ENCODE measurements at regions not wholly inside any gene's neighbourhood (a gene's known extent, or its start where the extent isn't known, plus 50 kb on each side); places are given as distances from the start of the nearest gene placed in this dataset.

- Histone ChIP-seq H3K9ac (ENCODE audit: low read length) (no peak overlapping the region), H3K4me3 (ENCODE audit: control extremely low read depth in 1 of 5, extremely low read depth in 1 of 5, insufficient read depth in 1 of 5, low read depth in 2 of 5, low read length in 4 of 5) (no peak overlapping the region), H2AFZ (ENCODE audit: insufficient read depth, low read depth, low read length, poor library complexity, severe bottlenecking) (no peak overlapping the region), H3K27me3 (replicated peaks in 1 of 4; ENCODE audit: control extremely low read depth in 1 of 4, control insufficient read depth in 3 of 4, insufficient read depth in 4 of 4, low read length in 3 of 4) (peaks cover 0 to 5% (median 0%) of the 10 kb centered on the region in 4 experiments), H3K27ac (ENCODE audit: low read length in 2 of 2) (no peak overlapping the region), H3K79me2 (ENCODE audit: control insufficient read depth, insufficient read depth, low read length) (no peaks in the 10 kb centered on the region), H3K9me3 (ENCODE audit: control extremely low read depth in 1 of 3, control insufficient read depth in 2 of 3, insufficient read depth in 1 of 3, low read length in 2 of 3) (peaks cover 0 to 5% (median 0%) of the 10 kb centered on the region in 3 donors), H4K20me1 (ENCODE audit: control insufficient read depth, insufficient read depth, low read length, poor library complexity, severe bottlenecking) (no peaks in the 10 kb centered on the region), H3K4me2 (replicated peaks; ENCODE audit: low read depth, low read length, poor library complexity, severe bottlenecking) (no peak overlapping the region), H3K36me3 (replicated peaks in 1 of 2; ENCODE audit: control extremely low read depth in 1 of 2, control insufficient read depth in 1 of 2, extremely low read depth in 1 of 2, insufficient read depth in 2 of 2, low read length in 1 of 2) (no peaks in the 10 kb centered on the region), H3K4me1 (ENCODE audit: control insufficient read depth in 2 of 2, insufficient read depth in 2 of 2, low read length in 2 of 2) (no peaks in the 10 kb centered on the region)
- H3K9me3 Mint-ChIP-seq (ENCODE audit: insufficient read depth) = peaks cover 3% of the 10 kb centered on the region
- peaks cover 54% of the 10 kb centered on the region for H3K27me3 Mint-ChIP-seq
- DNase-seq = no peak
- TF ChIP-seq EZH2 (IDR thresholded peaks at IDR 0.05; ENCODE audit: borderline replicate concordance, insufficient read depth, low read depth, low read length, poor library complexity, severe bottlenecking) = no peak
- no peak for TF ChIP-seq CTCF (IDR thresholded peaks at IDR 0.05)
- CTCF ChIA-PET = no interaction called here
- no peak overlapping the region for H3K27ac Mint-ChIP-seq
- no peak for ATAC-seq (ENCODE audit: low read depth)
- no peak overlapping the region for H3K4me3 Mint-ChIP-seq
- intact Hi-C loops (cut with micrococcal nuclease) = no loop called here
- H3K4me1 Mint-ChIP-seq = no peaks in the 10 kb centered on the region
- POLR2A ChIA-PET = no interaction called here
- WGBS (ENCODE audit: insufficient coverage) = no CpG with 5 or more reads among the region's 5 CpGs
Observed at GRCh38 chr20:5442101-5442500, 125.3 kb upstream of the PROKR2 start.

- H3K9me3 Mint-ChIP-seq (ENCODE audit: insufficient read depth) = peaks cover 3% of the 10 kb centered on the region
- POLR2A ChIA-PET = no interaction called here
- H2AFZ ChIP-seq (ENCODE audit: insufficient read depth, low read depth, low read length, poor library complexity, severe bottlenecking) = no peak overlapping the region
Observed at GRCh38 chr20:5434116-5434515, 117.4 kb upstream of the PROKR2 start.

More at GRCh38 chr20:5434116-5434515, 117.4 kb upstream of the PROKR2 start:
- Histone ChIP-seq H3K27ac (ENCODE audit: low read length in 2 of 2) (no peak overlapping the region), H3K4me2 (replicated peaks; ENCODE audit: low read depth, low read length, poor library complexity, severe bottlenecking) (no peak overlapping the region), H3K79me2 (ENCODE audit: control insufficient read depth, insufficient read depth, low read length) (no peaks in the 10 kb centered on the region), H3K9me3 (ENCODE audit: control extremely low read depth in 1 of 3, control insufficient read depth in 2 of 3, insufficient read depth in 1 of 3, low read length in 2 of 3) (peaks cover 0 to 5% (median 0%) of the 10 kb centered on the region in 3 donors), H3K9ac (ENCODE audit: low read length) (no peak overlapping the region), H4K20me1 (ENCODE audit: control insufficient read depth, insufficient read depth, low read length, poor library complexity, severe bottlenecking) (no peaks in the 10 kb centered on the region), H3K4me1 (ENCODE audit: control insufficient read depth in 2 of 2, insufficient read depth in 2 of 2, low read length in 2 of 2) (no peaks in the 10 kb centered on the region), H3K4me3 (ENCODE audit: control extremely low read depth in 1 of 5, extremely low read depth in 1 of 5, insufficient read depth in 1 of 5, low read depth in 2 of 5, low read length in 4 of 5) (no peak overlapping the region), H3K27me3 (replicated peaks in 1 of 4; ENCODE audit: control extremely low read depth in 1 of 4, control insufficient read depth in 3 of 4, insufficient read depth in 4 of 4, low read length in 3 of 4) (no peaks in the 10 kb centered on the region), H3K36me3 (replicated peaks in 1 of 2; ENCODE audit: control extremely low read depth in 1 of 2, control insufficient read depth in 1 of 2, extremely low read depth in 1 of 2, insufficient read depth in 2 of 2, low read length in 1 of 2) (no peaks in the 10 kb centered on the region)
- Mint-ChIP-seq H3K27ac (no peak overlapping the region), H3K4me1 (no peaks in the 10 kb centered on the region), H3K4me3 (no peak overlapping the region), H3K27me3 (peaks cover 31% of the 10 kb centered on the region)
- TF ChIP-seq CTCF (IDR thresholded peaks at IDR 0.05) (no peak), EZH2 (IDR thresholded peaks at IDR 0.05; ENCODE audit: borderline replicate concordance, insufficient read depth, low read depth, low read length, poor library complexity, severe bottlenecking) (no peak)
- CTCF ChIA-PET = no interaction called here
- ATAC-seq (ENCODE audit: low read depth) (no peak), DNase-seq (no peak)
- intact Hi-C loops (cut with micrococcal nuclease) = no loop called here
- WGBS (ENCODE audit: insufficient coverage) = 84% methylated on average over 4 of the region's 4 CpGs
